Right lobe of liver (tissue), 6 donors: ENCODE measurements at regions not wholly inside any gene's neighbourhood (a gene's known extent, or its start where the extent isn't known, plus 50 kb on each side); places are given as distances from the start of the nearest gene placed in this dataset.

Experiments used
- ATAC-seq, 4 donors: fragments of 200-7000 bp; cut with Tn5 transposase; one replicate each; pipeline ENCODE4 v1.9.1; 2020; ENCODE audit warnings: mild to moderate bottlenecking in 4 of 4, moderate library complexity in 4 of 4
- DNase-seq, 3 donors: peaks; one replicate each; pipeline ENCODE4 v3.0.0-alpha.2; 2020
- H3K27ac ChIP-seq, 3 donors: fragments of 200-600 bp; one replicate each; pipeline ENCODE4 v1.8.0; 2022
- H3K27me3 ChIP-seq, 2 donors: fragments of 200-600 bp; one replicate each; pipeline ENCODE4 v1.8.0; 2022
- H3K36me3 ChIP-seq, 4 donors: fragments of 200-600 bp; sonication (generic) in 1 of 4; one replicate each; pipeline versions ENCODE4 v1.5.1 to v1.8.0; 2017 to 2022; ENCODE audit warnings: control low read depth in 1 of 4
- H3K4me1 ChIP-seq, 4 donors: fragments of 200-600 bp; sonication (generic) in 1 of 4; one replicate each; pipeline versions ENCODE4 v1.5.1 to v1.8.0; 2017 to 2022; ENCODE audit warnings: control low read depth in 1 of 4
- H3K4me3 ChIP-seq, 3 donors: fragments of 200-600 bp; one replicate each; pipeline ENCODE4 v1.8.0; 2022
- H3K9me3 ChIP-seq, 4 donors: fragments of 200-600 bp; sonication (generic) in 1 of 4; one replicate each; pipeline versions ENCODE4 v1.5.1 to v1.8.0; 2017 to 2022; ENCODE audit warnings: control low read depth in 1 of 4
- CTCF ChIP-seq, 4 donors: fragments of 200-600 bp in 3 of 4; fragments of 450-650 bp in 1 of 4; IDR thresholded peaks; one replicate each; pipeline versions ENCODE4 v1.5.1 to v1.8.0; 2016 to 2022; ENCODE audit warnings: antibody characterized with exemption in 4 of 4, mild to moderate bottlenecking in 2 of 4
- POLR2A ChIP-seq: fragments of 450-650 bp; IDR thresholded peaks from one replicate; pipeline ENCODE4 v1.6.1; 2017; ENCODE audit warnings: antibody characterized with exemption, mild to moderate bottlenecking
- WGBS: methylation state at CpG from one replicate; pipeline ENCODE4 v1.1.6; 2018; ENCODE audit warnings: low coverage, low lambda C conversion rate; ENCODE audit not compliant: insufficient coverage; ENCODE audit errors: missing lambda C conversion rate; 5-methylcytosine and 5-hydroxymethylcytosine counted together
- intact Hi-C, 2 donors: fragments of 100-400 bp; cut with DNase I; formaldehyde crosslinking; loops; one replicate each; pipeline versions ENCODE4 v1.11.2 to v1.14.1; 2022
- donor health status: DM: no; HTN: yes; CAD: no.
- donor health status: DM: no; HTN: no; CAD: no.
- donor health status: DM: no; HTN: no; CAD: no.
- donor health status: DM: no; HTN: yes; CAD: no.
- donor health status: DM: no; HTN: yes; CAD: no.

GRCh38 chr22:48265000-48265625 is 1502.7 kb downstream of the TBC1D22A start:
- no peaks in the 10 kb centered on the region for H3K9me3 ChIP-seq
- no peaks in the 10 kb centered on the region for H3K36me3 ChIP-seq
- no peak overlapping the region for H3K27ac ChIP-seq
- no peak overlapping the region for H3K4me3 ChIP-seq
- 57% methylated on average over 4 of the region's 34 CpGs for WGBS
- ATAC-seq (no peak), DNase-seq (no peak)
- H3K27me3 ChIP-seq = no peaks in the 10 kb centered on the region
- intact Hi-C loops = no loop called here
- H3K4me1 ChIP-seq = no peaks in the 10 kb centered on the region
- no peak for TF ChIP-seq POLR2A
- TF ChIP-seq CTCF (IDR thresholded peaks at IDR 0.05) = no peak

GRCh38 chr22:48264586-48264985 is 1502.1 kb downstream of the TBC1D22A start:
- no peak for ATAC-seq
- no peak overlapping the region for H3K27ac ChIP-seq
- DNase-seq = no peak
- H3K36me3 ChIP-seq = no peaks in the 10 kb centered on the region
- H3K4me3 ChIP-seq = no peak overlapping the region
- H3K9me3 ChIP-seq = no peaks in the 10 kb centered on the region
- 64% methylated on average over 6 of the region's 14 CpGs for WGBS
- H3K27me3 ChIP-seq = no peaks in the 10 kb centered on the region
- intact Hi-C loops = no loop called here
- H3K4me1 ChIP-seq = no peaks in the 10 kb centered on the region
- no peak for TF ChIP-seq POLR2A
- TF ChIP-seq CTCF (IDR thresholded peaks at IDR 0.05) = no peak

- no peaks in the 10 kb centered on the region for H3K36me3 ChIP-seq
- 60% methylated on average over 8 of the region's 11 CpGs for WGBS
- no peaks in the 10 kb centered on the region for H3K9me3 ChIP-seq
- H3K4me3 ChIP-seq = no peak overlapping the region
- ATAC-seq (no peak), DNase-seq (no peak)
- intact Hi-C loops = no loop called here
- H3K27ac ChIP-seq = no peak overlapping the region
- H3K4me1 ChIP-seq = no peaks in the 10 kb centered on the region
- TF ChIP-seq POLR2A (no peak), CTCF (IDR thresholded peaks at IDR 0.05) (no peak)
- H3K27me3 ChIP-seq = no peaks in the 10 kb centered on the region
These were observed 1501.4 kb downstream of the TBC1D22A start for GRCh38 chr22:48263791-48264351.

- ATAC-seq (no peak), DNase-seq (no peak)
- Histone ChIP-seq H3K36me3 (no peaks in the 10 kb centered on the region), H3K4me3 (no peak overlapping the region), H3K27me3 (no peaks in the 10 kb centered on the region), H3K4me1 (no peaks in the 10 kb centered on the region), H3K9me3 (no peaks in the 10 kb centered on the region), H3K27ac (no peak overlapping the region)
- intact Hi-C loops = no loop called here
- 47% methylated on average over 4 of the region's 7 CpGs for WGBS
- TF ChIP-seq CTCF (IDR thresholded peaks at IDR 0.05) (no peak), POLR2A (no peak)
These were observed 1500.9 kb downstream of the TBC1D22A start for GRCh38 chr22:48263431-48263765.
